ENCODE measurements at regions not wholly inside any gene's neighbourhood (a gene's known extent, or its start where the extent isn't known, plus 50 kb on each side); places are given as distances from the start of the nearest gene placed in this dataset.
A peak's percentile ranks its signal among the peaks of the same experiment; 100 is the strongest.

GRCh38 chr7:81404669-81405068, 365.2 kb downstream of the HGF start:
- H3K4me1 ChIP-seq (ENCODE audit: insufficient read depth, low read length) = no peaks in the 10 kb centered on the region
- no peak for TF ChIP-seq CTCF (IDR thresholded peaks at IDR 0.05; ENCODE audit: extremely low read depth, low read depth, low read length)
- H3K27ac ChIP-seq (ENCODE audit: low read depth, low read length) = no peak overlapping the region
- H3K9me3 ChIP-seq (ENCODE audit: low read depth, low read length) = no peaks in the 10 kb centered on the region
- no peaks in the 10 kb centered on the region for H3K27me3 ChIP-seq (ENCODE audit: insufficient read depth, low read length)
- no peak overlapping the region for H2AFZ ChIP-seq (ENCODE audit: low read length)
- DNase-seq (ENCODE audit: insufficient read length, low spot score, missing footprints) = no peak
- H3K79me2 ChIP-seq (ENCODE audit: insufficient read depth, low read length) = no peaks in the 10 kb centered on the region
- no peak overlapping the region for H3K4me3 ChIP-seq (ENCODE audit: insufficient read depth, low read length)
- H3K4me2 ChIP-seq (ENCODE audit: insufficient read depth, low read length) = no peak overlapping the region
- H3K36me3 ChIP-seq (ENCODE audit: insufficient read depth, low read length) = no peaks in the 10 kb centered on the region
- no peaks in the 10 kb centered on the region for H4K20me1 ChIP-seq (ENCODE audit: insufficient read depth, low read length)

GRCh38 chr7:81402227-81402626, 367.6 kb downstream of the HGF start:
- H3K79me2 ChIP-seq (ENCODE audit: insufficient read depth, low read length) = no peaks in the 10 kb centered on the region
- H3K27ac ChIP-seq (ENCODE audit: low read depth, low read length) = no peak overlapping the region
- no peak overlapping the region for H3K4me2 ChIP-seq (ENCODE audit: insufficient read depth, low read length)
- H3K27me3 ChIP-seq (ENCODE audit: insufficient read depth, low read length) = no peaks in the 10 kb centered on the region
- H3K4me1 ChIP-seq (ENCODE audit: insufficient read depth, low read length) = no peaks in the 10 kb centered on the region
- H4K20me1 ChIP-seq (ENCODE audit: insufficient read depth, low read length) = no peaks in the 10 kb centered on the region
- H3K36me3 ChIP-seq (ENCODE audit: insufficient read depth, low read length) = no peaks in the 10 kb centered on the region
- H2AFZ ChIP-seq (ENCODE audit: low read length) = no peak overlapping the region
- no peak overlapping the region for H3K4me3 ChIP-seq (ENCODE audit: insufficient read depth, low read length)
- TF ChIP-seq CTCF (IDR thresholded peaks at IDR 0.05; ENCODE audit: extremely low read depth, low read depth, low read length) = no peak
- H3K9me3 ChIP-seq (ENCODE audit: low read depth, low read length) = no peaks in the 10 kb centered on the region
- DNase-seq (ENCODE audit: insufficient read length, low spot score, missing footprints) = peak; percentile 29

GRCh38 chr7:81399471-81399870, 370.4 kb downstream of the HGF start:
- no peak overlapping the region for H2AFZ ChIP-seq (ENCODE audit: low read length)
- no peak for DNase-seq (ENCODE audit: insufficient read length, low spot score, missing footprints)
- H3K9me3 ChIP-seq (ENCODE audit: low read depth, low read length) = no peaks in the 10 kb centered on the region
- H3K79me2 ChIP-seq (ENCODE audit: insufficient read depth, low read length) = no peaks in the 10 kb centered on the region
- no peak overlapping the region for H3K4me2 ChIP-seq (ENCODE audit: insufficient read depth, low read length)
- H3K4me1 ChIP-seq (ENCODE audit: insufficient read depth, low read length) = no peaks in the 10 kb centered on the region
- H3K27ac ChIP-seq (ENCODE audit: low read depth, low read length) = no peak overlapping the region
- no peak overlapping the region for H3K4me3 ChIP-seq (ENCODE audit: insufficient read depth, low read length)
- H3K36me3 ChIP-seq (ENCODE audit: insufficient read depth, low read length) = no peaks in the 10 kb centered on the region
- H4K20me1 ChIP-seq (ENCODE audit: insufficient read depth, low read length) = no peaks in the 10 kb centered on the region
- TF ChIP-seq CTCF (IDR thresholded peaks at IDR 0.05; ENCODE audit: extremely low read depth, low read depth, low read length) = no peak
- H3K27me3 ChIP-seq (ENCODE audit: insufficient read depth, low read length) = no peaks in the 10 kb centered on the region

- Histone ChIP-seq H3K4me3 (ENCODE audit: insufficient read depth, low read length) (no peak overlapping the region), H3K27me3 (ENCODE audit: insufficient read depth, low read length) (no peaks in the 10 kb centered on the region), H3K4me2 (ENCODE audit: insufficient read depth, low read length) (no peak overlapping the region), H4K20me1 (ENCODE audit: insufficient read depth, low read length) (no peaks in the 10 kb centered on the region), H3K9me3 (ENCODE audit: low read depth, low read length) (no peaks in the 10 kb centered on the region), H3K36me3 (ENCODE audit: insufficient read depth, low read length) (no peaks in the 10 kb centered on the region), H2AFZ (ENCODE audit: low read length) (no peak overlapping the region), H3K27ac (ENCODE audit: low read depth, low read length) (no peak overlapping the region), H3K79me2 (ENCODE audit: insufficient read depth, low read length) (no peaks in the 10 kb centered on the region), H3K4me1 (ENCODE audit: insufficient read depth, low read length) (no peaks in the 10 kb centered on the region)
- no peak for TF ChIP-seq CTCF (IDR thresholded peaks at IDR 0.05; ENCODE audit: extremely low read depth, low read depth, low read length)
- no peak for DNase-seq (ENCODE audit: insufficient read length, low spot score, missing footprints)
These were observed 375.8 kb downstream of the HGF start for GRCh38 chr7:81394029-81394428.
